ENCODE measurements at regions not wholly inside any gene's neighbourhood (a gene's known extent, or its start where the extent isn't known, plus 50 kb on each side); places are given as distances from the start of the nearest gene placed in this dataset.
"Not testable (repeated sequence)": the region's sequence is repeated elsewhere in the genome, so short reads cannot be mapped to it uniquely, and the experiment has no call there.

DNA sequence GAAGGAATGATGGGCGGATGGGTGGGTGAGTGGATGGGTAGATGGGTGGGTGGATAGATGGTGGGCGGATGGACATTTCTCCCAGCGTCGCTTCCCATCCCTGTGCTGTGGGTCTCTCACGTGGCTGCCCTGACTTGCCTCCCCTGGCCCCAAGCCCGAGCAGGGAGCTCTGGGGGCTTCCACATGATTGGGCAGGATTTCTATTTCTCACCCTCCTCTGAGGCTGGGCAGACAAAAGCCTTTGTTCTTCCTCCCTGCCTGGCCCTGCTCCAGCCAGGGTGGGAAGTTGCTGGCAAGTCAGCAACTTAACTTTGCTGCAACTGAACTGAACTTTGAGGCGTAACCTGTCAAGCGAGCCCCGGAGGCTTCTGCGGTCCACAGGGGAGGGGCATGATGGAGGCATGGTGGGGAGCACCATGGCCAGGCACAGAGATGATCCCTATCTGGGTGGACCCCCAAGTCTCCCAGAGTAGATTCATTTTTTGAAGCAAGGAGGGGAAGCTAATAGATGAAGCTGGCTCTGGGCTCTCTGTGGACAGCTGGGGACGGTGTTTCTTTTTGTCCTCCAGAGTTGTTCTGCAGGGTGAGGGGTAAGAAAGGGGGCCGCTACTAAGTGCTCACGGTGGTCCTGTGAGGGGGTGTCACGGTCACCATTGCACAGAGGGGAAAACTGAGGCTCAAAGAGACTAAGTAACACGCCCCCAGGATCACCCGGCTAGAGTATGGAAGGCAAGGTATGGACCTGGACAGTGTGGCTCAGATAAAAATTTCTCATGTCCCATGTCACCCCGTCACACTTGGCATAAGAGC, 140.1 kb downstream of the CEBPB start:
- DNase-seq, result peak; percentile 45

- no peak for DNase-seq
Observed at GRCh38 chr20:50331469-50332363, 141.1 kb downstream of the CEBPB start.

- no peak for DNase-seq
Observed at GRCh38 chr20:50332491-50332980, 141.9 kb downstream of the CEBPB start.

- DNase-seq, result no peak
Observed at GRCh38 chr20:50333131-50333670, 142.6 kb downstream of the CEBPB start.

DNA sequence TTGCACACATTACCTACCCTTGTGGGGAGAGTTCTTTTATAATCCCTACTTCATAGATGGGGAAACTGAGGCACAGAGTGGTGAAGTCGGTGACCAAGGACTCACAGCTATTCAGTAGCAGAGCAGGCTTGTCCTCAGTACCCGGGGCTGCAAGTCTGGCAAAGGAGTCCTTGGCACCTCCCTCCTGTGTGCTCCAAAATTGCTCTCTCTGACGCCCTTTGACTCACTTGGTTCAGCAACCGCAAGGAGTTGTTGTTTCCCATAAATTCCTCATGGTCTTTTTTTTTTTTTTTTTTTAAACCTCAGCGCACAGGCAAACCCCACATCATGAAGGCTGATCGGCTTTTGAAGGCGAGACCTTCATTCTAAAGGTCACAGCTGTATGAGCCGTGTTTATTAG, 143.2 kb downstream of the CEBPB start:
- DNase-seq, result no peak

GRCh38 chr20:50334512-50334911, 143.9 kb downstream of the CEBPB start:
- DNase-seq, result not testable (repeated sequence)

DNA sequence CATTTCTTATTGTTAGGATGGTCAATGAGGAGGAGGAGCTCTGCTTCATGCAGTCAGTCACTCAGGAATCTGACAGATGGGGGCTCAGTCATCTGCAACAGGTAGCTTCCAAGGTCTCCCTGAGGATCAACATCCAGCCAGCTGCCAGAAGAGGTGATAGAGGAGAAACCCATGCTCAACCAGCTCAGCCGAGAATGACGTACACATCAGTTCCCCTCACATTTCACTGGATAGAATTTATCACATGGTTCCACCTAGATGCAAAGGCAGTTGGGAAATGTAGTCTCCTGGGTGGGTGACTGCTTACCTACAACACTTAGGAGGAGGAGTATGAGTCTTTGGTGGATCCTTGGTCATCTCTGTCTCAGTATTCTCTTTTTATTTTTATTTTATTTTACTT, 144.5 kb downstream of the CEBPB start:
- DNase-seq, result peak; percentile 72

DNA sequence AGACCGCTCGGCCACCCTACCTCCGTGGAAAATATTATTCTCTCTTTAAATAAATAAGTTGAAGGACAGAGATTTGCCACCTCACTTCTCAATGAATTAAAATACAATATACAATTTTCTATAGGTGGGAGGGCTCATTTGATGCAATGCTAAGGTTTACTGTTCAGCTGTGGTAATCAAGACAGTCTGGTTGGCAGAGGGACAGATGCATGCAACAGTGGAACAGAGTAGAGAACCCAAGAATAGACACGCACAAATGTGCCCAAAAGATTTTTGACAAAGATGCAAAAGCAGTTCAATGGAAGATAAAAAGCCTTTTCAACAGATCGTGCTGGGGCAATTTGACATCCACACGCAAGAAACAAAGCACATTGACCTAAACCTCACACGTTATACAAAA, 145.2 kb downstream of the CEBPB start:
- no peak for DNase-seq

DNA sequence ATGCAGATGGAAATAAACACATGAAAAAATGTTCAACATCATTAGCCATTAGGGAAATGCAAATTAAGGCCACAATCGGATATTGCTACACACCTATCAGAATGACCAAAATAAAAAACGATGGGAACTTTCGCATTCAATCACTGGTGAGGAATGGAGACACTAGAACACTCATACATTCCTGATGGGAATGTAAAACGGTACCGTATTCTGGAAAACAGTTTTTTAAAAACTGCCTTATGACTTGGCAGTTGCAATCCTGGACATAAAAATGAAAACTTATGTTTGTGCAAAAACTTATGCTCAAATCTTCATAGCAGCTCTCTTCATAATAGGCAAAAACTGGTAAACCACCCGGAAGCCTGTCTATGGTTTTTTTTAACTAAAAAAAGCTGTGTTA, 146.0 kb downstream of the CEBPB start:
- DNase-seq, result no peak

DNA sequence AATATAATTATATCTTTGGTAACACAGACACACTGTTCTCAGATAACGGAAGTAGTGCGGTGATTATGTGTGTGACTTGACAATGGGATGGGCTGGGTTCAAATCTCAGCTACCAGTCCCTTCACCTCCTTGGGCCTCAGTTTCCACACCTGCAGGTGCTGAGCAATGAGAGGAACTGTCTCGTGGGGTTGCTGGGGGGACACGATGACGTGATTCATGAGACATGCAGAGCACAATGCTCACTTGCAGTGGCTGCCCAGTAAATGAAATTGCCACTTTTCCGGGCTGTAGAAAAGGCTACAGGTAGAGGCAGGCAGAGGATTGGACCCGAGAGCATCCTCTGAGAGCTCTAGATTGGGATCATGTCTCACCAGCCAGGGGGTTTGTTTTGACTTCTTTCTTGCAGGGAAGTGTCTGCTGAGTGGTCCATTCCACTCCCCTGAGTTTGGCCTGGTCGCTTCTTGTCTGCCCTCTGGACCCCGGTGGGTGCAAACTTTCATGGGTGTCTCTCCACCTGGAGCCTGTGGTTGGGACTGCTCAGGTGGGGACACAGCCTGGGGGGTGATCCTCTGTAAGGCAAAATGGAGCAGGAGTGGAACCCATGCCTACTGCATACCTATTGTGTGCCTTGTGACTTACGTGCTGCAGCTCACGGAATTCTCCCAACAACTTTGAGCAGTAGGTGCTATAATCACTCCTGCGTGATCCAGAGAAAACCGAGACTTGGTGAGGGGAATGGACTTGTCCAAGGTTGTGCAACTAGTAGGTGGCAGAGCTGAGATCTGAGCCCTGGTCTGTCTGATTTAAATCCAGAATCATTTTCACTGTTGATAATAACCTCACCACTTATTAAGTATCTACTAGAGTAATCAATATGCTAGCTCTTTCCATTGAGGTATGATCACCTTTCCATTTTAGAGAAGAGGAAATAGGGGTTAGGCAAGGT, 147.2 kb downstream of the CEBPB start:
- DNase-seq, result no peak

- DNase-seq, result no peak
Observed at GRCh38 chr20:50338479-50339391, 148.1 kb downstream of the CEBPB start.

DNA sequence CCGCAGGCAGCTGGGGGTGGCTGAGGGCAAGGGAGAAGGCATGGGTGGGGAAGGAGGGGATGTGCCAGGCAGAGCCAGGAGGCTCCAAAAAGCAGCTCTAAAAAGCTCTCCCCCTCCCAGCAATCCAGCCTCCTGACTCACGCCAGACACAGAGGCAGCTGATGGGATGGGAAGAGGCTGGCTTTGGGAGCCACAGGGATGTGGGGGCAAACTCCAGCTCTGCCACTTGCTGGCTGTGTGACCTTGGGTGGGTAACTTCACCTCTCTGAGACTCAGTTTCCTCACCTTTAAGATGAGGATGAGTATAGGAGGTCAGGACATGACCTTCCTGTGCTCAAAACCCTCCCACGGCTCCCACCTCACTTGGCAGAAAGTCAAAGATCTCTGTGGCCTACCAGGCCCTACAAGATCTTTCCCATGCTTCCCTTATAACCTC, 148.9 kb downstream of the CEBPB start:
- DNase-seq, result no peak

DNA sequence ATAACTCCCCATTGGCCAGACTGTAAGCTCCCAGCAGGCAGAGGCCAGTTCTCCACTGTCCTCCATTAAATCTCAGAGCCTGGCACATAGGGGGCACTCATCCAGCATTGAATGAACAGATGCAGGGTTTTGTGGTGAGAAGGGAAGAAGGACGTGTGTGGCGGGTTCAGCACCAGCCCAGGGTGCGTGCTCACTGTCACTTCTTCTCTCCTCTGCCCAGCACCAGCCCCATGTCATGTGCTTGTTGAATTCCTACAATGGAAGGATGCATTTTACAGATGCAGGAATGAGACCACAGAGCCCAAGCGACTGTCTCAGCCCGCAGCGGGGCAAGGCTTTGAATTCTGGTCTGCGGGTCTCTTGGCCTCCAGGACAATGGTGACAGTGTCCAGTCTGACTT, 149.9 kb downstream of the CEBPB start:
- DNase-seq, result no peak

DNA sequence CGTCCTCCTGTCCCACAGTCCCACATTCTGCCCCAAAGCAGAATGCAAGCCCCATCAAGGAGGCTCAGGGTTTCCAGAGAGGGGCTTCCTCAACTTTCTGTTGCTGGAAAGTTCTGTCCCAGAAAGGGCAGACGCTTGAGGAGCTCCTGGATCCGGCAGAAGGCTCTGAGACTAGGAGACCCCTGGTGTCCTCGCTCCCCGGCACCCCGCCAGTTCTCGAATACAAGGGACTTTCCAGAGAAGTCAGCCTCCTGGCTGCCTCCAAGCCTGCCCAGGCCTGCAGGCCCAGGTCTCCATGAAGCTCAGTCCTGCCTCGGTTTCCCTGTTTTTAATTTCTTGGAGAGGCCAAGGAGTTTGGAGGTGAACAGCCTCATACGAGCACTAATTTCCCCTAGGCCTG, 150.4 kb downstream of the CEBPB start:
- DNase-seq, result no peak

DNA sequence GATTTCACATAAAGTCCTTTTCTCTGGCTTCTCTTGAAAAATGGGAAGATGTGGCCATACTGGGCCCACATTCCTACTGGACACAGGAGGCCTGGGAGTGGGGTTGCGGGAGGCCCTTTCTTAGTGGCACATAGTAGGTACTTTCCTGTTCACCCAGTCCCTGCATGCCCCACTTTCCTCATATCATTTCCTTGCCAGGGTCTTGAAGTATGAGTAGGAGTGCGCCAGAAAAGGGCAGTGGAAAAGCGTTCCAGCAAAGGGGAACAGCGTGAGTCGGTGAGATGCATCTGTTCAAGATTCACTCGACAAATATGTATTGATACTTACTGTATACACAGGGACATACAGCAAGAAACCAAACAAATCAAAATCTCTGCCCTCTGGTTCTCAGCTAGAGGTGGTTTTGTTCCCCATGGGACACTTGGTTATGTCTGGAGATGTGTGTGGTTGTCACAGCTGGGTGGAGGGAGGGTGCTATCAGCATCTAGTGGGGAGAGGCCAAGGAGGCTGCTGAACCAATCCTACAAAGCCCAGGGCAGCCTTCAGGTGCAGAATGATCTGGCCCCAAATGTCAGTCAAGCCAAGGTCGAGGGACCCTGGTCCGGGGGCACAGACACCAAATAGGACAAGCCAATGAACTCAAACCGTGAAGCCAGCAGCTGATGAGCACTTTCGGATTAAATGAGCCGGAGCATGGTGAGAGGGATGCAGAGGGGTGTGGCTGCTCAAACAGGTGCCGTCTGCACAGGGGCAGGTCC, 151.4 kb downstream of the CEBPB start:
- DNase-seq, result no peak

DNA sequence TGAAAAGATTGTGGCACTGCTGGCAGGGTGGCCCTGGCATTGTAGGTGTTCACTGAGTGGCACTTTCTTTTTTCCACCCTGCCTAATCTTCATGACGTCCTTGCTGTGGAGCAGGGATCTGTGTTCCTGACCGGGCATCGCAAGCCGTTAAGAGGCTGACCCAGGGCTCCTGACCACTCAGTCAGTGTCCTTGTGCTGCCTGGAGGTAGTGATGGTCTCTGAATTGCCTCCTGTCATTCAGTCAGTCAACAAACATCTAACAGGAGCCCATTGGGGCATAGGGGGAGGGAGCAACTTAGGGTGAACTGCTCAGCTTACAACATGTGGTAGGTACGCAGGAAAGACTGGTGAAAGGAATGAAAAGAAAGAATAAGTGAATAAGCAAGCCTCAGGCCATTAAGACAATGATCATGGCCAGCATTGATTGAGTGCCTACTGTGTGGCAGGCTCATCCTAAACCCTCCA, 152.0 kb downstream of the CEBPB start:
- DNase-seq, result no peak

DNA sequence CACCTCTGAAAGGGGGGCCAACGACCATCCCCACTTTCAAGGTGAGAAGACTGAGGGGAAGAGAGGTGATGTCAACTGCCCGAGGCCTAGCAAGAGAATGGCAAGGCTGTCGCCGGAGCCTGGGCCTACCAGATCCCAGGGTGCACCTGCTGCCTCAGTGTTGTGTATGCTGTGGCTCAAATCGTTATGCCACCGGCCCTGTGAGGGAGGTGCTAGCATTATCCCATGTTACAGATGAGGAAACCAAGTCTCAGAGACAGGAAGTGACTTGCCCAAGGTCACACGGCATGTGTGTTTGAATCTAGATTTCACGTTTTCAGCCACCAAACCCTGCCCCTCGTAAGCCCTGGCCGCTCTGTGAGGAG, 152.5 kb downstream of the CEBPB start:
- DNase-seq, result no peak

DNA sequence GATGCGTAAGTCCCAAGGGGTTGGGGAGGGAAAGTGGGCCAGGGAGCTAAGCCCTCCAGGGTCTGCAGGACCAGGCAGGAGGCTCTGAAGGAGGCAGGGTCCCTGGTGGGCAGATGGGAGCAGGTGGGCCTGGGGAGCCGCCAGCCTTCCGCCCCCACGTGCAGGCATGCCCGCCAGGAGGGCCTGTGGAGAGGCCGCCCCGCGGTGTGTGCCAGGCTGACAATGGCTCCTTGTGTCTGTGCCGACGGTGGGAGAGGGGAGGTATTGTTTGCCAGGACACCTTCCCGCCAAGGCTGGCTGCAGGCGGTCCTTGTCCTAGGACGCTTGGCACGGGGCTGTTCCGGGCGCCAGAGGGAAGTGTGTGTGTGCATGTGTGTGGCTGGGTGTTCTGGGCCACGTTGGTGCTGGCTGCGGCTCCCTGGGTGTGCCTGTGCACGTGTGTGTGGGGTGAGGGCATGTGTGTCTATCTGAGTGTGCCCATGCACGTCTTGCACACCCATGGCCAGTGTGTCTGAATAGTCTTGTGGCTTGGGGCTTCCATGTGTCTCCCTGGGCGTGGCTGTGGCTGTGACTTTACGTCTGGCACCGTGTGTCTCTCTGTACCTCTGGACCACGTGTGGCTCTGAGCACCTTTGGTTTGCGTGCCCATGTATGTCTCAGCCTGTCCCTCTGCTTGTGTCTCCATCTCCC, 153.0 kb downstream of the CEBPB start:
- no peak for DNase-seq

- DNase-seq, result no peak
Observed at GRCh38 chr20:50344232-50345071, 153.8 kb downstream of the CEBPB start.

Measured in NCI-H1105 treated with DMSO at 0.1 percent for 48 hours (cell line).